Parathyroid adenoma (tissue), 2 donors: ENCODE measurements at regions not wholly inside any gene's neighbourhood (a gene's known extent, or its start where the extent isn't known, plus 50 kb on each side); places are given as distances from the start of the nearest gene placed in this dataset.

Experiments
- H2AFZ ChIP-seq: fragments of 300-600 bp; sonication (generic); one replicate; pipeline ENCODE4 v1.7.0; 2017; ENCODE audit warnings: antibody characterized with exemption, mild to moderate bottlenecking
- H3K27ac ChIP-seq: fragments of 300-600 bp; sonication (generic); one replicate; pipeline ENCODE4 v1.7.0; 2017
- H3K27me3 ChIP-seq: fragments of 300-600 bp; sonication (generic); one replicate; pipeline ENCODE4 v1.7.0; 2017; ENCODE audit warnings: low read length; ENCODE audit not compliant: control insufficient read depth, insufficient read depth
- H3K36me3 ChIP-seq: fragments of 300-600 bp; sonication (generic); one replicate; pipeline ENCODE4 v1.7.0; 2017; ENCODE audit warnings: low read length; ENCODE audit not compliant: control insufficient read depth, insufficient read depth
- H3K4me1 ChIP-seq: fragments of 300-600 bp; sonication (generic); one replicate; pipeline ENCODE4 v1.7.0; 2017; ENCODE audit warnings: control low read depth
- H3K4me2 ChIP-seq: fragments of 300-600 bp; sonication (generic); one replicate; pipeline ENCODE4 v1.7.0; 2017; ENCODE audit warnings: low read length
- H3K4me3 ChIP-seq: fragments of 300-600 bp; sonication (generic); one replicate; pipeline ENCODE4 v1.7.0; 2017; ENCODE audit warnings: low read depth, low read length
- H3K79me2 ChIP-seq: fragments of 300-600 bp; sonication (generic); one replicate; pipeline ENCODE4 v1.7.0; 2017; ENCODE audit warnings: control low read depth
- H3K9ac ChIP-seq: fragments of 300-600 bp; sonication (generic); one replicate; pipeline ENCODE4 v1.7.0; 2017; ENCODE audit warnings: mild to moderate bottlenecking
- H3K9me3 ChIP-seq: fragments of 300-600 bp; sonication (generic); one replicate; pipeline ENCODE4 v1.7.0; 2017; ENCODE audit warnings: low read length; ENCODE audit not compliant: control insufficient read depth
- CTCF ChIP-seq: fragments of 300-600 bp; sonication (generic); IDR thresholded peaks from one replicate; pipeline ENCODE4 v1.7.0; 2017; ENCODE audit warnings: antibody characterized with exemption, mild to moderate bottlenecking
- donor health status: primary hyperparathyroidism.

- Histone ChIP-seq H3K4me2 (no peak overlapping the region), H3K4me1 (no peaks in the 10 kb centered on the region), H3K9ac (no peak overlapping the region), H3K27ac (no peak overlapping the region), H3K36me3 (no peaks in the 10 kb centered on the region), H2AFZ (no peak overlapping the region), H3K4me3 (no peak overlapping the region), H3K9me3 (no peaks in the 10 kb centered on the region), H3K79me2 (no peaks in the 10 kb centered on the region), H3K27me3 (no peaks in the 10 kb centered on the region)
- TF ChIP-seq CTCF: no peak
Observed at GRCh38 chr18:39325973-39326372, 1760.4 kb upstream of the CELF4 start.

GRCh38 chr18:39319141-39319540 lies 1753.5 kb upstream of the CELF4 start:
- H3K9me3 ChIP-seq: no peaks in the 10 kb centered on the region
- no peak overlapping the region for H3K4me3 ChIP-seq
- H3K4me1 ChIP-seq: no peaks in the 10 kb centered on the region
- H2AFZ ChIP-seq: no peak overlapping the region
- H3K79me2 ChIP-seq: no peaks in the 10 kb centered on the region
- H3K36me3 ChIP-seq: no peaks in the 10 kb centered on the region
- no peak for TF ChIP-seq CTCF
- H3K9ac ChIP-seq: no peak overlapping the region
- H3K27ac ChIP-seq: no peak overlapping the region
- no peak overlapping the region for H3K4me2 ChIP-seq
- no peaks in the 10 kb centered on the region for H3K27me3 ChIP-seq

- no peak for TF ChIP-seq CTCF
- H3K4me2 ChIP-seq: no peak overlapping the region
- H3K27ac ChIP-seq: no peak overlapping the region
Observed at GRCh38 chr18:39318462-39318861, 1752.9 kb upstream of the CELF4 start.

GRCh38 chr18:39318008-39318407 lies 1752.4 kb upstream of the CELF4 start:
- TF ChIP-seq CTCF: no peak
- no peak overlapping the region for H2AFZ ChIP-seq
- no peaks in the 10 kb centered on the region for H3K4me1 ChIP-seq
- H3K27me3 ChIP-seq: no peaks in the 10 kb centered on the region
- H3K27ac ChIP-seq: no peak overlapping the region
- no peaks in the 10 kb centered on the region for H3K36me3 ChIP-seq
- no peaks in the 10 kb centered on the region for H3K79me2 ChIP-seq
- no peak overlapping the region for H3K4me2 ChIP-seq
- H3K9me3 ChIP-seq: no peaks in the 10 kb centered on the region
- H3K9ac ChIP-seq: no peak overlapping the region
- H3K4me3 ChIP-seq: no peak overlapping the region

More at GRCh38 chr18:39318462-39318861, 1752.9 kb upstream of the CELF4 start:
- H3K9me3 ChIP-seq: no peaks in the 10 kb centered on the region
- H2AFZ ChIP-seq: no peak overlapping the region
- no peaks in the 10 kb centered on the region for H3K4me1 ChIP-seq
- H3K4me3 ChIP-seq: no peak overlapping the region
- H3K9ac ChIP-seq: no peak overlapping the region
- H3K27me3 ChIP-seq: no peaks in the 10 kb centered on the region
- no peaks in the 10 kb centered on the region for H3K79me2 ChIP-seq
- H3K36me3 ChIP-seq: no peaks in the 10 kb centered on the region

GRCh38 chr18:39314595-39314994 lies 1749.0 kb upstream of the CELF4 start:
- Histone ChIP-seq H2AFZ (no peak overlapping the region), H3K4me1 (no peaks in the 10 kb centered on the region), H3K9ac (no peak overlapping the region), H3K36me3 (no peaks in the 10 kb centered on the region), H3K4me2 (no peak overlapping the region), H3K27me3 (no peaks in the 10 kb centered on the region), H3K27ac (no peak overlapping the region), H3K4me3 (no peak overlapping the region), H3K79me2 (no peaks in the 10 kb centered on the region), H3K9me3 (no peaks in the 10 kb centered on the region)
- TF ChIP-seq CTCF: no peak
